HepG2 (cell line): ENCODE measurements at regions not wholly inside any gene's neighbourhood (a gene's known extent, or its start where the extent isn't known, plus 50 kb on each side); places are given as distances from the start of the nearest gene placed in this dataset.

Experiments
- ATAC-seq: fragments of 200-7000 bp; cut with Tn5 transposase; 3 replicates; pipeline ENCODE4 v1.9.1; 2020; ENCODE audit warnings: mild to moderate bottlenecking, moderate library complexity
- BruUV-seq: library from RNA; stranded (reverse); fragments of 400-500 nt; replicated peaks from 2 replicates; lab custom pipeline; 2021; lab: Mats Ljungman, UMichigan
- CTCF ChIA-PET: fragments of 300-600 bp; formaldehyde crosslinking; extraction: SDS; loops from one replicate; lab custom pipeline; 2021; ENCODE audit warnings: low total read pairs, inconsistent platforms, low intra/inter-chr PET ratio; lab: Yijun Ruan, JAX
- POLR2A ChIA-PET: fragments of 350-600 bp; sonication (Branson Sonifier 250); formaldehyde crosslinking; loops from one replicate; lab custom pipeline; 2020; ENCODE audit warnings: antibody characterized with exemption, inconsistent platforms; lab: Yijun Ruan, JAX
- DNase-seq: peaks from one replicate; pipeline ENCODE4 v3.0.0-alpha.2; 2015; ENCODE audit warnings: low spot score
- FAIRE-seq: peaks from 3 replicates; lab custom pipeline; 2011; peaks lifted over from hg19 to GRCh38; lab: Jason Lieb, UNC
- H2AFZ ChIP-seq: one replicate; pipeline ENCODE4 v1.6.1; 2011; ENCODE audit warnings: low read length, inconsistent platforms
- H3K27ac ChIP-seq: fragments of 300-600 bp; 3 replicates; pipeline ENCODE4 v1.8.0; 2011; ENCODE audit warnings: mixed run types, mild to moderate bottlenecking, mixed read lengths, low read length, inconsistent platforms; ENCODE audit not compliant: insufficient read depth; ENCODE audit errors: extremely low read length
- H3K27me3 ChIP-seq, 2 experiments: fragments of 200-600 bp in 1 of 2; 2 replicates in 1 of 2; 3 replicates in 1 of 2; pipeline versions ENCODE4 v1.6.0 to v1.8.0; 2011; ENCODE audit warnings: low read length in 2 of 2, mild to moderate bottlenecking in 2 of 2, moderate library complexity in 2 of 2, inconsistent platforms in 1 of 2; ENCODE audit not compliant: insufficient read depth in 2 of 2, control insufficient read depth in 1 of 2
- H3K36me3 ChIP-seq, 2 experiments: fragments of 200-600 bp in 1 of 2; replicated peaks in 1 of 2; 2 replicates in 1 of 2; 3 replicates in 1 of 2; pipeline versions ENCODE4 v1.5.1 to v1.8.0; 2011; ENCODE audit warnings: low read length in 2 of 2, inconsistent platforms in 1 of 2; ENCODE audit not compliant: insufficient read depth in 2 of 2, control insufficient read depth in 1 of 2
- H3K4me1 ChIP-seq: 2 replicates; pipeline ENCODE4 v1.5.1; 2012; ENCODE audit warnings: low read length, inconsistent platforms; ENCODE audit not compliant: insufficient read depth
- H3K4me2 ChIP-seq: 2 replicates; pipeline ENCODE4 v1.6.0; 2011; ENCODE audit warnings: low read depth, low read length, inconsistent platforms
- H3K4me3 ChIP-seq, 3 experiments: fragments of 200-600 bp in 1 of 3; sonication (generic), shearing (Covaris generic) in 1 of 3; replicated peaks in 1 of 3; 2 replicates each; pipeline ENCODE4 v1.5.1; 2011 to 2016; ENCODE audit warnings: low read length in 3 of 3, inconsistent platforms in 2 of 3, low read depth in 2 of 3, mild to moderate bottlenecking in 2 of 3, control low read depth in 1 of 3, mixed read lengths in 1 of 3; ENCODE audit not compliant: insufficient read depth in 1 of 3
- H3K79me2 ChIP-seq: one replicate; pipeline ENCODE4 v1.6.1; 2011; ENCODE audit warnings: low read length, inconsistent platforms; ENCODE audit not compliant: insufficient read depth
- H3K9ac ChIP-seq: 2 replicates; pipeline ENCODE4 v1.6.0; 2011; ENCODE audit warnings: mild to moderate bottlenecking, low read depth, low read length, inconsistent platforms; ENCODE audit not compliant: insufficient read depth
- H3K9me3 ChIP-seq: 2 replicates; pipeline ENCODE4 v1.5.1; 2012; ENCODE audit warnings: mild to moderate bottlenecking, low read length
- H4K20me1 ChIP-seq: 2 replicates; pipeline ENCODE4 v1.6.0; 2011; ENCODE audit warnings: inconsistent platforms, mild to moderate bottlenecking, low read length, moderate library complexity; ENCODE audit not compliant: insufficient read depth
- ASH2L ChIP-seq: fragments of 300-600, 200-600 bp; sonication (generic); IDR thresholded peaks from 2 replicates; pipeline ENCODE4 v1.7.0; 2017; ENCODE audit warnings: low read depth, mild to moderate bottlenecking, moderate library complexity, mixed read lengths, low read length; ENCODE audit not compliant: insufficient read length
- FOSL2 ChIP-seq: sonication (generic); formaldehyde crosslinking; IDR thresholded peaks from 2 replicates; pipeline ENCODE4 v1.4.0; 2020; ENCODE audit warnings: missing genetic modification reagents
- HHEX ChIP-seq: IDR thresholded peaks from 2 replicates; pipeline ENCODE4 v1.6.1; 2016; ENCODE audit warnings: control low read depth
- MAFF ChIP-seq: IDR thresholded peaks from 2 replicates; pipeline ENCODE4 v1.6.1; 2011; ENCODE audit warnings: low read depth, low read length, improper control_type of control experiment
- MAFK ChIP-seq, 2 experiments: IDR thresholded peaks in 1 of 2; conservative IDR thresholded peaks in 1 of 2; 2 replicates each; pipeline ENCODE4 v1.6.1; 2011; ENCODE audit warnings: improper control_type of control experiment in 2 of 2, low read length in 2 of 2
- MEIS1 ChIP-seq: sonication (generic); formaldehyde crosslinking; IDR thresholded peaks from 2 replicates; pipeline ENCODE4 v1.9.0; 2021; ENCODE audit warnings: mild to moderate bottlenecking, missing genetic modification reagents, moderate library complexity, borderline replicate concordance
- NPAS2 ChIP-seq: sonication (generic); formaldehyde crosslinking; IDR thresholded peaks from 2 replicates; pipeline ENCODE4 v1.8.0; 2022; ENCODE audit warnings: mild to moderate bottlenecking, missing genetic modification reagents, borderline replicate concordance
- POGZ ChIP-seq: sonication (generic); formaldehyde crosslinking; IDR thresholded peaks from 2 replicates; pipeline ENCODE4 v1.4.0; 2020; ENCODE audit warnings: mild to moderate bottlenecking, missing genetic modification reagents
- THYN1 ChIP-seq: sonication (generic); formaldehyde crosslinking; IDR thresholded peaks from 2 replicates; pipeline ENCODE4 v1.8.1; 2023; ENCODE audit warnings: low read depth, mild to moderate bottlenecking, moderate library complexity, missing genetic modification reagents, borderline replicate concordance
- WGBS: methylation state at CpG from one replicate; pipeline ENCODE4 v1.1.6; 2017; ENCODE audit warnings: low lambda C conversion rate; 5-methylcytosine and 5-hydroxymethylcytosine counted together
- in situ Hi-C: cut with HindIII; loops from 2 replicates; pipeline ENCODE4 v1.10.0; 2017; ENCODE audit warnings: low pct_unique_long_range_greater_than_20kb; ENCODE audit not compliant: extremely low pct_ligation_motif_present
- intact Hi-C: fragments of 100-400 bp; cut with micrococcal nuclease; formaldehyde crosslinking; loops from one replicate; pipeline ENCODE4 v1.10.0; 2022; ENCODE audit not compliant: unreplicated experiment
- TF ChIP-seq, protein P1 (sequence below), 2 experiments: fragments of 450-650 bp in 1 of 2; sonication (generic) in 1 of 2; formaldehyde crosslinking in 1 of 2; IDR thresholded peaks; 2 replicates each; pipeline versions ENCODE4 v1.6.1 to v1.8.0; 2016 to 2022; ENCODE audit warnings: antibody characterized with exemption in 1 of 2, mild to moderate bottlenecking in 1 of 2, missing genetic modification reagents in 1 of 2

DNA sequence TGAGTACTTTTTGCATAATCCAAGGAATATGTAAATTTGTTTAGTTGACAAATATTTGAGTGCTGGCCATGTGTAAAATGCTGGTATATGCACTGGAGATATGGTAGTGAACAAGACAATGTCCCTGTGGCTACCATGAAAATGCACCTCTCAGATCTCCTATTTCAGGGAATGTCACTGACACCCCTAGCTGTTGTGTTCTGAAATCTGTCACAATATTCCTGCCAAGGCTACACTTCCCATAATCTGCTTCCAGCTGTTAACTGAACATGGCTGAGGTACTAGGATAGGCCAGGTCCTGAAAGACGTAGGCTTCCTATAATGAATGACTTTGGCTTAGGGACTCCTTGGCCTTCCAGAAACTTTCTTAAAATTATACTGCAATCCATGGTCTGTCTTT is 197.8 kb downstream of the ZNF648 start:
- intact Hi-C loops (no loop called here), in situ Hi-C loops (no loop called here)
- H3K4me1 ChIP-seq, result no peaks in the 10 kb centered on the region
- no peak for FAIRE-seq
- H3K9ac ChIP-seq, result no peak overlapping the region
- ChIA-PET CTCF (no interaction called here), POLR2A (no interaction called here)
- no peaks in the 10 kb centered on the region for H3K27me3 ChIP-seq
- H3K9me3 ChIP-seq, result no peaks in the 10 kb centered on the region
- no peak overlapping the region for H3K27ac ChIP-seq
- no peaks in the 10 kb centered on the region for H4K20me1 ChIP-seq
- no peaks in the 10 kb centered on the region for H3K79me2 ChIP-seq
- no peak overlapping the region for H3K4me2 ChIP-seq
- no peak for DNase-seq
- no TSS peak for BruUV-seq
- no peak overlapping the region for H2AFZ ChIP-seq
- no peak overlapping the region for H3K4me3 ChIP-seq
- WGBS, result 0% methylated on average over 1 of the region's 1 CpG
- TF ChIP-seq MAFK (conservative IDR thresholded peaks at IDR 0.05 in 1 of 2, IDR thresholded peaks at IDR 0.05 in 1 of 2; ENCODE audit: low read length in 2 of 2) (peak; percentile 10 to 42; a peak in 3 of 4 replicates), MAFF (peak; percentile 19; the same call in 1 of the 2 replicates), ASH2L (no peak), NPAS2 (CRISPR knock-in tag) (no peak), POGZ (CRISPR knock-in tag) (no peak), THYN1 (CRISPR knock-in tag) (no peak), FOSL2 (CRISPR knock-in tag) (no peak), MEIS1 (CRISPR knock-in tag) (no peak), HHEX (CRISPR knock-in tag) (no peak)
- TF ChIP-seq, protein P1, sequence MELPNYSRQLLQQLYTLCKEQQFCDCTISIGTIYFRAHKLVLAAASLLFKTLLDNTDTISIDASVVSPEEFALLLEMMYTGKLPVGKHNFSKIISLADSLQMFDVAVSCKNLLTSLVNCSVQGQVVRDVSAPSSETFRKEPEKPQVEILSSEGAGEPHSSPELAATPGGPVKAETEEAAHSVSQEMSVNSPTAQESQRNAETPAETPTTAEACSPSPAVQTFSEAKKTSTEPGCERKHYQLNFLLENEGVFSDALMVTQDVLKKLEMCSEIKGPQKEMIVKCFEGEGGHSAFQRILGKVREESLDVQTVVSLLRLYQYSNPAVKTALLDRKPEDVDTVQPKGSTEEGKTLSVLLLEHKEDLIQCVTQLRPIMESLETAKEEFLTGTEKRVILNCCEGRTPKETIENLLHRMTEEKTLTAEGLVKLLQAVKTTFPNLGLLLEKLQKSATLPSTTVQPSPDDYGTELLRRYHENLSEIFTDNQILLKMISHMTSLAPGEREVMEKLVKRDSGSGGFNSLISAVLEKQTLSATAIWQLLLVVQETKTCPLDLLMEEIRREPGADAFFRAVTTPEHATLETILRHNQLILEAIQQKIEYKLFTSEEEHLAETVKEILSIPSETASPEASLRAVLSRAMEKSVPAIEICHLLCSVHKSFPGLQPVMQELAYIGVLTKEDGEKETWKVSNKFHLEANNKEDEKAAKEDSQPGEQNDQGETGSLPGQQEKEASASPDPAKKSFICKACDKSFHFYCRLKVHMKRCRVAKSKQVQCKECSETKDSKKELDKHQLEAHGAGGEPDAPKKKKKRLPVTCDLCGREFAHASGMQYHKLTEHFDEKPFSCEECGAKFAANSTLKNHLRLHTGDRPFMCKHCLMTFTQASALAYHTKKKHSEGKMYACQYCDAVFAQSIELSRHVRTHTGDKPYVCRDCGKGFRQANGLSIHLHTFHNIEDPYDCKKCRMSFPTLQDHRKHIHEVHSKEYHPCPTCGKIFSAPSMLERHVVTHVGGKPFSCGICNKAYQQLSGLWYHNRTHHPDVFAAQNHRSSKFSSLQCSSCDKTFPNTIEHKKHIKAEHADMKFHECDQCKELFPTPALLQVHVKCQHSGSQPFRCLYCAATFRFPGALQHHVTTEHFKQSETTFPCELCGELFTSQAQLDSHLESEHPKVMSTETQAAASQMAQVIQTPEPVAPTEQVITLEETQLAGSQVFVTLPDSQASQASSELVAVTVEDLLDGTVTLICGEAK (IDR thresholded peaks at IDR 0.05), result no peak
- TF ChIP-seq, protein P1 (CRISPR knock-in tag; IDR thresholded peaks at IDR 0.05), result no peak
- no peak for ATAC-seq
- H3K36me3 ChIP-seq, result no peaks in the 10 kb centered on the region
